ENCODE measurements at regions not wholly inside any gene's neighbourhood (a gene's known extent, or its start where the extent isn't known, plus 50 kb on each side); places are given as distances from the start of the nearest gene placed in this dataset.
A peak's percentile ranks its signal among the peaks of the same experiment; 100 is the strongest.

DNA sequence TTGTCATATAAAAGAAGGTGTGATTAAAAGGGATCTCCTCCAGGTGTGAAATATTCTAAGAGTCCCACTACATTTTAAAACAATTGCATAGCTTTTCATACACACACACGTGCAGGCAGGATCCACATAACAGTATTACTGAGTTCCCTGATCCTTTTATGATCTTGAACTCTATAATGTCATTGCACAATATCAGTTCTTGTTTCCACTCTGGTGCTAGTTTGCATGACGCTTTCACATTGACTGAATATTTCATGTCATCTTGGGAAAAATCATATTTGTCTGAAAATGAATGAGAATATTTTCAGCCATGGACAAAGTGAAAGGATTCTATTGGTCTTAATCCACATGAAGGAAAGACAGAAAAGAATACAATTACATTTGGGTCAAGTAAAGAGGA lies 703.8 kb downstream of the CDH8 start:
- DNase-seq (ENCODE audit: low spot score) (no peak), FAIRE-seq (no peak)

DNA sequence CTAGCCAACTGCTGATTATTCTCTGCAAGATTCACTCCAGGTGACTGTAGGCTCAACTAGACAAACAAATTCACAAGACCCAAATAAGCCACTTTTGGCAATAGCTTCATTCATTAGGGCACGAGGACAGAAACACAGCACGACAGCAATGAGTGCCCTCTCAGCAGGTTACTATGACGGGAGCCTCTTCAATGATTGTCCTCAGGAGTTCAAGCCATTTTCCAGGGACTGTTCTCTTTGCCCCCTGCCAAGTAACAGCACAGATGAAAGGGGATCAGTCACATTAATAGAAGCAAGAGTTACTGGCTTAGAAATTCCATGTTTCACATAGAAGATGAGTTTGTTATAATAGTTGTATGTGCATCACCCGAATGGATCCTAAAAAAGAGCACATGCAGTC lies 712.2 kb downstream of the CDH8 start:
- FAIRE-seq = no peak
- DNase-seq (ENCODE audit: low spot score) = no peak

DNA sequence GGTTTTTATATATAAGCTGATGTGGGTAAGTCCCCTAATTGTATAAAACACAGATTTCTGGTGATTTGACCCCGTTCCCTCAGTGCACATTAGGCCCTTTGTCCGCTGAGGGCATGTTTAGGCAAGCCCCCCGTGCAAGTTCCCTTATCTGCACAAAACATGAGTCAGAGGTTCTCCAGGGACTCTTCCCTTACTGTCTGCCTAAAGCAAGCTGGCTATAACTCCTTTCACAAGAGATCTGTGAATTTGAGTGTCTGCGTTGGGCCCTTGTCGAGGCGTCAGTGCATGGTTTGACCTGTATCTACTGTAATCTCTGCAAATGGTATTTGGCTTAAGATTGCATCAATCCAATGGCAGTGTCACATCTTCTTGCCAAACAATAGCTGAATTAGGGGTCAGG lies 712.8 kb downstream of the CDH8 start:
- FAIRE-seq = no peak
- DNase-seq (ENCODE audit: low spot score) = no peak

DNA sequence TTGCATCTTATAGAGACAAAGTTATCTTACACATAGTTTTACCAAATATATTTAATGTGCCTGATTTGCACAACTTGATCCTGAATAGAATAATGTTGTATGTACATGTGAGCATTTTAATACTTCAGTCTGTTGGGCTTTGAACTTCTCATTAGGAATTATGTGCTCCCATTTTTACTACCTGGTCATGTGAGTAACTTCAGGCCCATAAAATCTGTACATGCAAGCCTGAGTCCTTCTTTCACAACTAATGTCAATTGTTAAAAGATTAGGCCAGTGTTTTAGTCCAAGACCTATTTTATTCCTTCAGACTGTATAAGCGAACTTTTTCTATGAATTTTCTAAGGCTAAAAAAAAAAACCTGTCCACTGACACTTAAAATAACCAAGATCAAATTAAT lies 715.4 kb downstream of the CDH8 start:
- DNase-seq (ENCODE audit: low spot score) = no peak
- no peak for FAIRE-seq

DNA sequence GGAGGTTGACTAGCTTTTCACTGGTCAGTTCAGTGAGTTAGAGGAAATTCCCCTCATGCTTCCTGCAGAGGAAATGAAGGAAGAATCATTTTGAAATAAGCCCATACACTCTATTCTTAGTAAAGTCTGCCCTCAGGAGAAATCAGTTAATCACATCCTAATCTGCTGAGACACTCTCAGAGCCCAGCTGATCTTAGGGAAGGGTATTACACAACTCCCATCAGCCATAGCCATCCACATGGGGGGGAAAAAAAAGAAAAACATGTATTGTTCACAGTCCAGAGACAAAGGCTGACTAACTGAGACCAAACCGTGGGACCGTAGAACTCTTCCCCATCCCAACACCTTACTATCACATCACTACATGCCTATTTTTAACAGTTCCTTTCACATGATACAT lies 722.3 kb downstream of the CDH8 start:
- DNase-seq (ENCODE audit: low spot score) (no peak), FAIRE-seq (no peak)

DNA sequence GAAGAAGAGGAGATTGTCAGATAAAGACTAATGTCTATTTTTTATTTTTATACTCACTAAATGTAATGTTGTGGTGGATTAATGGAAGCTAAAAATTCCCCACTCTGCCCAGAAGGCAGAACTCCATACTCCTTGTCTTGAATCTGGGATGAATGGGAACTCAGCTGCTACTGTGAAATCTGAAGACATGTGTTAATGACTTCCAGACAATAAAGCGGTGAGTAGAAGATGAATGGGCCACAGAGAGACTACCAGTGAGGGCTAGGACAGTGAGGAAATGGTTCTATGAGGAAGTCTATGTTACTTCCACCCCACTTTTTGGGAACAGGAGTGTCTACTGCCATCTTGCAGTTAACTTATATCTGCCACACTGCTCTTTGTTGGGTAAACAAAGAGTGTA lies 726.9 kb downstream of the CDH8 start:
- FAIRE-seq = no peak
- no peak for DNase-seq (ENCODE audit: low spot score)

DNA sequence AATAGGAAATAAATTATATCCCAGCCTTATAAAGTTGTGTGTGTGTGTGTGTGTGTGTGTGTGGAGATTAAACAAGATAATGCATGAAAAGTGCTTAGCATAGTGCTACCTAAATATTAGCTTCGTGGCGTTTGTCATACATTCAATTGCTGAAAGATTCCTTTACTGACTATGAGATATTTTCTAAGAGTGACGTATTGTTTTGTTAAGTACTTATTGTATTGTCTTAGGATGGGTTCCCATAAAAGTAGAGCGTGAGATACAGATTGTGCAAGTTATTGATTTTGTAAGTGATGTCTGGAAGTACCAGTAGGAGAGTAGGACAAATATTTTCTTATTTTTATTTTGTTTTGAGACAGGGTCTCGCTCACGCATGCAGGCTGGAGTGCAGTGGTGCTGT lies 730.0 kb downstream of the CDH8 start:
- DNase-seq (ENCODE audit: low spot score) (no peak), FAIRE-seq (no peak)

DNA sequence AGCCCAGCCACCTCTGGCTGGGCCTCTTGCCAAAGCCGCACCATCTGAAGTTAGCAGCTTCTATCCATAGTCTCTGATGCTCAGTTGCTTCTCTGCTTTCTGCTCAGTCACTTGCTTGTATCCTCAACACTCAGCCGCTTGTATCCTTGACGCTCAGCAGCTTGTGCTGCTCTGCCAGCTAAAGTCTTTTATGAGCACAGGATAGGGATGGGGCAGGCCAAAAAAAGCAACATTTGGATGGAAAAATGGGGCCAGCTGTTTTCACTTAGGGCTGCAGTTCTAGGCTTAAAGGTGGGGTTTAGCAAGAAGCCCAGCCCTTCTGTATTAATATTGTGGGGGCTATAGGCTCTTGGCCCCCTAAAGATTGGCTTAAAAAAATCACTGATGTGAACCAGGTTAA lies 739.4 kb downstream of the CDH8 start:
- FAIRE-seq (no peak), DNase-seq (ENCODE audit: low spot score) (no peak)

DNA sequence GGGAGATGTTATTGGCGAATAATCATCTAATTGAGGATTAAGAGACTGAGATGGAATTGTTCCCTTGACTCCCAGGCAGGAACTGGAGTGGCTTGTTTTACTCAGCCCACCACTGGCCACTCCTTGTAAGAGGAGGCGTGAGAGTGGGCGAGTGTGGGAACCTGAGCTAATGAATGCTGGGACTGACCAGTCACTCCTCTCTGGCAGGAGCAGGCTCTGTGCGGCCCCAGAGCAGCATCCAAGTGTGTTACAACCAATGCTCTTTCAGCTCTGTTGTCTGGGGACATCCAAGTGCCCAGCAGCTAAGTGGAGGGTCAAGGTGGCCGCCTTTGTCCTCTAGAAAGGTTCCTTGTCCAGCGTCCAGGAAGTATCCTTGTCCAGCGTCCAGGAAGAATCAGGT lies 739.9 kb downstream of the CDH8 start:
- DNase-seq (ENCODE audit: low spot score) (no peak), FAIRE-seq (no peak)

DNA sequence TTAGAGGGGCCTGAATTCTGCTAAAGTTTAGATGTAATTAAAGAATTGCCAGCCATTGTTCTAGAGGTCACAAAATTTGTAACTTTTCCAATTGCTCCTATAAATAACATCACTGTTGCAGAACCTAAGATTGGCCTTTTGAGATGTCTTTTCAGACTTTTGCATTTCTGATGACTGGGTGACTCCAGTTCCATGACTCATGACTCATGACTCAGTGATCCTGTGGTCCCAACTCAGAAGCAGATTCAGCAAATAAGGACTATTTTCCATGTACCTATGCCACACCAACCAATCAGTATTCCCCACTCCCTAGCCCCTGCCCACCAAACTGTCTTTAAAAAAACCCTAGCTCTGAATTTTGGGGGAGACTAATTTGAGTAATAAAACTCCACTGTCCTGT lies 740.9 kb downstream of the CDH8 start:
- peak; percentile 22 for DNase-seq (ENCODE audit: low spot score)
- FAIRE-seq = no peak

DNA sequence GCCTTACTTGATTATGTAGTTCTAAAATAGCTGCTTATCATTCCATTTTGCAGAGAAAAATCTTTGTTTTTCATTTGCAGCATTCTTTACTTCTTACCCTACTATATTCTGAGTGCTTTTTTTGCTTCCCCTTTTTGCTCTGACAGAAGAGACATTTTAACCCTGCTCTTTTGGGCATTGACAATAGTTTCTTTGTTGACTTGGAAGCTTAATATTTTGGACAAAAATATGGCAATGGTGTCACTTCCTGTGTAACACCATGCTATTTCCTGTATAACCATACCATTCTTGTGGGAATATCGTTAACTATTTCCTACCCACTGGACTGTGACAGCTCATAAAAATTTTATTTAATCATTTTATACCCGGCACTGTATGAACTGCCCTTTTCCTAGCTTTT lies 747.1 kb downstream of the CDH8 start:
- FAIRE-seq = no peak
- DNase-seq (ENCODE audit: low spot score) = no peak

DNA sequence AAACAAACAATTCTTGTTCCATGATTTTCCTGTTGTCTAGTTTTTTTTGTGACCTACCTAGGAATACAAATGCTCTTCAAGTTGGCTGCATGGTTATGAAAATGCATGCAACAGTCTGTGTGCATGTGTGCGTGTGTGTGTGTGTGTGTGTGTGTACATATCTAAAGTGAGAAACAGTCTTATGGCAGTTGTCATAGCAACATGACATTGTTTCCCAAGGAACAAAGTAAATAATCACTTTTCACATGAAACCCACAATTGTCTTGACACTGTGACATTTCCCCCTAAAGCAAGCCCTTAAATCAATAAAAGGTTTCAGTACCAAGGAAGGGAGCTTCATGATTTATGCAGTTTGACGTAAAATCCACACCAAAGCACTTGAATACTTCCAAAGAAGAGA lies 758.4 kb downstream of the CDH8 start:
- no peak for FAIRE-seq
- DNase-seq (ENCODE audit: low spot score) = no peak

DNA sequence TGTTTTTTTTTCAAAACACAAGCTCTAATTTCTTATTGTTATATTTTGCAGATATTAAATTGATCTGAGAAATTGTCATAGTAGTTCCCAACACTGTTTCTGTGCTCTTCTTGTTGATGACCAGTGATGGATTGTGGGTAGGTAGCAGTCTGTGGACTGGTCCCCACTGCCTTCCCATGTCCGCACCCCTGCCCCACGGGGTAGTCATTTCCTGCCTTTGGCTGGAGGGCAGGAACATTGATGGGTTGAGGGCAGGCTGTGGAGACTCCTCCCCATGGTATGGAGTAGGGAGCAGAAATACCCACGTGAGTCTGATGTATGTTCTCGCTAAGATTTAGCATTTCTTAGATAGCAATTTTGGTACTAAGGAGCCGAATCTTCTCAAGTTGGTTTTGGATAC lies 762.0 kb downstream of the CDH8 start:
- FAIRE-seq = no peak
- DNase-seq (ENCODE audit: low spot score) = no peak

DNA sequence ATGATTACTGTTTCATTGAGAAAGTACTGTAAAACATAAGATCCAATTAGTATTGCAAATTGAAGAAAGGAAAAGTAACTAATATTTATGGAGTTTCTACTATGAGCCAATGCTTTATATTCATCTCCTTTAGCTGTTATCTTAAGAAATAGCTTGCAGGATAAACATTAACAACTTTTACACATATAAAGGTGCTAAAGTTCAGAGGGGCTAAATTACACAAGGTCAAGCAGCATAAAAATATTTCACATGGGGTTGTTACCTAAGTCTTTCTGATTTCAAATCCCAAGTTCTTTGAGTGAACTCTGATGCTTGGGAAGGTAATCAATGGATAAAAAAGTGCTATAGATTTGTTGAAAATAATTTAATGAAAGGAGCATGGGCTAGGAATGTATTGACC lies 765.5 kb downstream of the CDH8 start:
- no peak for DNase-seq (ENCODE audit: low spot score)
- FAIRE-seq = no peak

DNA sequence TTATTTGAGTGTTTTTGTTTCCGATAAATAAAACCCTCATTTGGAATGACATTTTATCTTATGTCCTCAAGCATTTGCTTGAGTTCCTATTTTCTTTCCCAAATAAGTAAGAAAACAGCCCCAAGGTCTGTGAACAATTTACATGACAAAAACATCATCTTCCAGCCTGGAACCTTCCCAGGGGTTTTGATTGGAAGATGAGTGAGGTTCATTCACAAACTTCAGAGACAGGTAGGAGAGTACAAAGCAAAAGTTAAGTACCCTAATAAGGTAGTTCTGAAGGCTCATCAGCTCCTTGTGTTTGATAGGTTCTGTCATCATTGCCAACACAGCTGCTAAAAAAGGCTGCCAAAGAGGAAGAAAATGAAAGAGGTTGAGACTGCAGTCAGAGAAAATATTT lies 772.8 kb downstream of the CDH8 start:
- FAIRE-seq (no peak), DNase-seq (ENCODE audit: low spot score) (no peak)

DNA sequence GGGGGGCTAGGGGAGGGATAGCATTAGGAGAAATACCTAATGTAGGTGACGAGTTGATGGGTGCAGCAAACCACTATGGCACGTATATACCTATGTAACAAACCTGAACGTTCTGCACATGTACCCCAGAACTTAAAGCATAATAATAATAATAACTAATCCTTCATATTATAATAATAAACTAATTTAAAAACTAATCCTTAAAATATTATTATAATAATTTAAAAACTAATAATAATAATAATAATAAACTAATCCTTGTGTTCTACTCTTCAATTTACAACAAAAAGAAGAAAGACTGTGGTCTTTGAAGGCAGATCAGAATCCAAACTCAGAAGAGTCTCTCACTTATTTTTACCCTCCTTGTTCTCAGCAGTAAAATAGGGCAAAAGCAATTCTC lies 774.9 kb downstream of the CDH8 start:
- FAIRE-seq (no peak), DNase-seq (ENCODE audit: low spot score) (no peak)

DNA sequence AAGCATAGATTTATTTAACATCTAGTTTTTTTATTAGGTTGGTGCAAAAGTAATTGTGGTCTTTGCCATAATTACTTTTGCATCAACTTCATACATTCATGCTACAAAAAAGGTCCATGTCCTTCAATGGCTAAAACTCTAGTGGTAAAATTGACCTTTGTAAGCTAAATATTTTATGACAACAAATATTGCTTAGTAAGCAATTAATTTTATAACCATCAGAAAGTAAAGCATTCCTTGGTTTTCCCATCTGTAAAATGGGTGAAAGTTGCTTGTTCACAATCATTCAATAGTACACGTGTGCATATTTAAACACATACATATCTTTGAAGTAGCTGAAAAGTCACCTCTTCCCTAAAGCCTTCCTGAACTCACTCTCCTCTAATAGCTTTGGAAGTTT lies 789.6 kb downstream of the CDH8 start:
- no peak for FAIRE-seq
- no peak for DNase-seq (ENCODE audit: low spot score)

DNA sequence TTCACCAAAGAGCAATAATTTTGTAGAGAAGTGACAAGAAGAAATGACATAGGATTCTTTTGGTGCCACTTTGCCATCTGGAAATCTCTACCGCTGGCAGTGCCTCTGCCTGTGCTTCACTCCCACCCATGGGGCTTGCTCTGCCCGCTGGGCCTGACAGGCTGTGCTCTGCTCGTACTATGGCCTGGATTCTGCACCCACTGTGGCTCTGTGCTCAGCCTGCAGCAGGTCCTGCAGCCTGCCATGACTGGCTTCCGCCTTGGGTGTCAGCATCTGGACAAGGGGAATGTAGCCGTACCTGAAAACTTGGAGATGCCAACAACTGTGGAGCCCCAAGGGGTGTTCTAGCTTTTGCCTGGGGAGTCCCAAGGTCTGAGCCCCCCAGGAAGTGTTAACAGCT lies 792.3 kb downstream of the CDH8 start:
- DNase-seq (ENCODE audit: low spot score) (no peak), FAIRE-seq (no peak)

DNA sequence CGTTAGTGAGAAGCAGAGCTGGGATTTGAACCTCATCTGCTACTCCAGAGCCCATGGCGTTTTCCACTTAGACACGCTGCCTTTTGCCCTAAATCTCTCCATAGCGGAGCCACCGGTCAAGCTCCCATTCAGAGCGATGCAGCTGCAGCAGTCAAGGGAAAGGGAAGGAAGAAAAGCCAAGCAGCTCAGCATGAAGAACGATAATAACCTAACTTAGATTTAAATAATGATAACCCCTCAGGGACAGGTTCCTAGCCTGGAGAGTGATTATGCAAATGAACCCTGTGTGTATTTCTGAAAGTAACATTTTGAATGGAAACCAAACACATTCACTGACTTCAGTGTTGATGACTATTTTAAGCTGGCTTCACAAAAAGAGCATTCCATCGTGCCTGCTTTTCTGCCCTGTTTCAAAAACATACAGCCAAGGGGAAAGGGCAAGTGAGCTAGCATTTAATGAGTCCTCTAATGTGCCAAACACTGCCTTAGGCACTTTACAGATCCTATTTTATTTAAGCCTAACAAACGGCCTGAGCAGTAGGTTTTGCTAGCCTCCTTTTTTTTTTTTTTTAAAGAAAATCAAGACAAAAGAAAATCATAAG lies 798.3 kb downstream of the CDH8 start:
- FAIRE-seq = no peak
- DNase-seq (ENCODE audit: low spot score) = no peak

DNA sequence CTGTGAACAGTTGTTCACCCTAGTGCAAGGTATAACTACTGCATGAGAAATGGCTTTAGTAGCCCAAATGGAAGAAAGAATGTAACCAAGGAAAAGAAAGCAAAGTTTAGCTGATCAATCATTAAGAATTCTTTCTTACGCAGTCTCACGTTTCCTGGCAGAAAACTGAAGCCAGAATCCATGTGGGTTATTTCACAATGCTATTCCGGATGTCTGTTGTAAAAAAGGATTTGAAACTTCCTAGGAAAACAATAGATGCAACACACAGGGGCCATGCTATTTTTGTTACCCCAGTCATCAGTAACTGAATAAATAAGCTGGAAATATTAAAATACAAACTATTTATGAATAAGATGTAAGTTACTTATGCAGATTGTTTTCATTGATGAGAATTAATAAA lies 802.5 kb downstream of the CDH8 start:
- no peak for DNase-seq (ENCODE audit: low spot score)
- no peak for FAIRE-seq

DNA sequence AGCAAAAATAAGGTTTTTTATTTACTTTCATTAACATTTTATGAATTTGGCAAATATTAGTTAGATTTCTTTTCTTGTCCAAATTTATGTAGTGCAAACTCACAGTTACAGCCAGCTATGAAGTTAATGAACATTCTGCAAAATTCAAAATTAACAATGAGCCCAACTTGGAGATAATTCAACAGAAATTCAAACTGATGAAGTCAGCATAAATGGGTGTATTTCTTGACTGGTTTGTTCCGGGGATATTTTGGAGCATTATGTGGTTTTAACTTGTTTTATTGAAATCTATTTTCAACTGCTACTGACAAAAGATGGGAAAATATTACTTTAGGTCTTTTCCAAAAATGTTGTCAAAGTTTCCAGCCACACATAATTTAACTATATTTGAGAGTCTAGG lies 807.9 kb downstream of the CDH8 start:
- no peak for FAIRE-seq
- no peak for DNase-seq (ENCODE audit: low spot score)

DNA sequence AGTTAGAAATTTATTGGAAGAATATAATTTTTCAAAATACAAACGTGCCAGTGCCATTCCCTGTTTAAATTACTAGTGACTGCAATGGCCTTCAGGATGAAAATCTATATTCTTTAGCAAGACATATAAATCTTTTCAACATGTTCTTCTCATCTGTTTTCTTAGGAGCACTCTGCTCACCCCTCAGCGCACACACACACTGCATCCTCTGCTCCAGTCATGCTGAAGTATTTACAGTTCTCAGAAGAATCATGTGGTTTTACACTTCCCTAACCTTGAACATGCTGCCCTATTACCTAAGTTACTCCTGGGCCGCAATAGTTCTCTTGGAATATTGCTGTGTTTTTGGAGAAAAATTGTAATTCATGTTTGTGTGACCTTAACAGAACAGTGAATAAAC lies 820.6 kb downstream of the CDH8 start:
- no peak for FAIRE-seq
- no peak for DNase-seq (ENCODE audit: low spot score)

DNA sequence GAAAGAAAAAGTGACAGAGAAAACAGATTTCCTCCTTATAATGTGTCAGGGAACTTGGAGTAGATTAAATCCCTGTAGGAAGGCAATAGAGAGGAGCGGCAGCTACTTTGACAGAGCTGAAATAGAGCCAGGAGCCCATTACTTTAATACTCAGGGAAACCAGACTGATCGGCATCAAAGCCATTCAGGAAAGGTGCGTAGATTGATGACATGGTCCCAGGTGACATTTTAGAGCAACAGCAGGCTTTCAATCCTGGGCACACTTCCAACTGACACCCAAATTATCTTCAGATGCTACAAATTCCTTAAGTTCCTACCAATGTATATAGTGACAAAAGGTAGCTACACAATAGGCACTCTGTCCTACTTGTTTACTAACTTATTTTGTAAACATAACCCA lies 821.5 kb downstream of the CDH8 start:
- FAIRE-seq (no peak), DNase-seq (ENCODE audit: low spot score) (no peak)

DNA sequence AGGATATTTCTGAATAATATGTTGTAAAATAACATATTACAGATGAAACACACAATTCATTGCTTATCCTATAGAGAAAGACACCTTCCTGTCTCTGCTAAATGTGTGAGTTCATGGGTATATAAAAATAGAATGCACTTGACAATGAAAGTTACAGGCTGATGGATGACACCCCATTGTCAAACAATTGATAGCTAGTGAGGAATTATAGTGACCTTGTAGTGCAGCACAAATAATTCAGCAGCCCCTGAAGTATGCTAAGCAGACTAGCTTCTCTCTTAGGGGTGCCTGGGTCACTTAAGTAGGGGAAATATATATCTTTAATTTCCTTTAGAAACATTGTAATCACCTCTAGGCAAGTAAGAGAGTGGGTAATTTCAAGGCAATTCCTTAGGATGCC lies 826.2 kb downstream of the CDH8 start:
- DNase-seq (ENCODE audit: low spot score) = no peak

More for the DNA sequence above, 826.2 kb downstream of the CDH8 start:
- no peak for FAIRE-seq

Data from urothelium cell line (cell line).